HG03135 (cell line): ENCODE measurements at regions not wholly inside any gene's neighbourhood (a gene's known extent, or its start where the extent isn't known, plus 50 kb on each side); places are given as distances from the start of the nearest gene placed in this dataset.

Experiments used
- ATAC-seq: cut with Tn5 transposase; IDR thresholded peaks from one replicate; pipeline ENCODE4 v1.9.1; 2021; ENCODE audit warnings: mild to moderate bottlenecking, moderate library complexity; ENCODE audit not compliant: unreplicated experiment

DNA sequence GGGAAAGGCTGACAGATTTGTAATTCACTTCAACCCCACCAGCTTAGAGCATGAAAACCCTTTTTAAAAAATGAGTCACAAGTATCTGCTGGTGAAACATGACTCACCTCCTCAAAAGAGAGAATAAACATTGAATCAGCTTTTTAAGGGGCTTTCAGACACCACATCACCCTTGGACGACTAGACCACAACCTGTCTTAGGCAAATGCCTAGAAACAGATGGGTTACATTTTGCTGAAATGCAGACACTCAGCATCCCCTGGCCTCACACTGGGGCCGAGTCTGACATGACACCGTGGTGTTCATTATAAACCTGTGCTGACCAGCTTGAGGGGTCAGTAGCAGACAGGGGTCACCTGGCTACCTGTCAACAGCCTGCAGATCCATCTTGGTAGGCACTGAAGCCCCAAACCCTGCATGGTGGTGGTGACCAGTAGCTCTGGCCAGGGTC, 175.3 kb upstream of the CST7 start:
- no peak for ATAC-seq

DNA sequence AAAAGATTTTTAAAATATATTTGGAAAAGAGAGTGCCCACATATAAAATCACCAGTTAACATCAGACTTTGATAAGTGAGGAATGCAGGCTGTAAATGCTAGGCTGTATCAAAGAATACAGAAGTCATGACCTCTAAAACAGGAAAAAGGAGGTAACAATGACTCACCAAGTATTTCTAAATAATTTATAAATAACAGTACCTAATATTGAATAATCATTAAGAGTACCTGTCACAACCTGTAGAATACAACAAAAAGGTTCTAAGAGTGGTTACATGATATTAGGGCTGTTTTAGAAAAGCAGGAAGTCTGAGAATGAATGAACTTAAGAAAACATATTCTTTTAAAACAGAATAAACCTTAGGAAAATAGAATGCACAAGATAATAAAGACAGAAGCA, 173.1 kb upstream of the CST7 start:
- ATAC-seq, result no peak

DNA sequence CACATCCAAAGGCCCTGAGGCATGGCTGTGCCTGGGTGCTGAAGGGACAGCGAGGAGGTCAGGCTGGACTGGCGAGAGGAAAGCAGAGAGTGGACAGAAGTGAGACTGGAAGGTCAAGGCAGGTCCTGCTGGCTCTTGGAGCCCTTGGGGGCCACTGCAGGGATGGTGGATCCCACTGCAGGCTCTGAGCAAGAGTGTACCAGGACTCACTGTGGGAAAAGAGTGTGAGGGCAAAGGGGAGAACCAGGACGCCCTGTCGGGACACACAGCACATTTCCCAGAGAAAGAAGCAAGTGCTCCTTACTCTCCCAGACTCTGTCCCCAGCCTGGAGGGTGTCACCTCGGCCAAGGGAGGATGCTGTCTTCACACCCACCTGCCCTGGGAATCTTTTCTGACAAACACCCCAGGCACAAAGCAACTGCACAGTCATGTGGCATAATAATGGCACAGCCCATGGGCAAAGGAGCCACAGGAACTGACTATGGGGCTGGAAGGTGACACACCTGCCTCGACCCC, 172.3 kb upstream of the CST7 start:
- ATAC-seq, result no peak

DNA sequence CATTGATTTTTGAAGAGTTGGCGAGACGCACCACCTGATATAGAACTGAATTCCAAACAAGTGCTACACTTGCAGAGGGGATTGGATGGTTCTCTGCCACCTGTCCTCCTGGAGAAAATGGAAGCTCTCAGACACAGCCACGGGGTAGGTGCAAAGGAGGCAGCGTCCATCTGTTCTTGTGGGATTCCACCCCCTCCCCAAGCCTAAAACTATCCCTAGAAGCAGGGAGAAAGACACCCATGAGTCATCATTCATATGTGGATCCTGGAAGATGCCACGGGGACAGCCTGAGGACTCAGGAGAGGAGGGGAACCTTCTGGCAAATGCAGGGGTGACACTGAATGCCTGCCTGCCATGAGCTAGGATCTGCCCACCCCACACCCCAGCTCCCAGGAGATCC, 171.3 kb upstream of the CST7 start:
- ATAC-seq, result no peak

DNA sequence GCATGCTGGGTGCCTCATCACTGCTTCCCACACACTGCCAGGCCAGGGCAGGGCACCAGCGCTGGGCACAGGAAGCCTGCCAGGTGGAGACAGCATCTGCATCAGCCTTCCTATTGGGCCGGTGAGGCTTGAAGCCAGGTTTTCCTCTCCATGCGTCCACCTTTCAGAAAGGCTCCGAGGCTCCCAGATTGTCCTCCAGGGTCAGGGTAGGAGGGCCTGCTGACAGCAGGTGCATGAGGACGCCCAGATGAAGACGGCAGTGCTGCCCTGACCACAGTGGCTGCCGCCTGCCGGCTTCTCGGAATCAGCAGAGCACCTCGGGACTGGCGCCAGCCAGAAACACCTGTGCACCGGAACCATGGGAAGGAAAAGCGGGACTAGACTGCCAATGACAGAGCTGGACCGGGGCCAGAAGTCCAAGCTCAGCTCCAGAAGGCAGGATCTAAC, 170.5 kb upstream of the CST7 start:
- no peak for ATAC-seq

DNA sequence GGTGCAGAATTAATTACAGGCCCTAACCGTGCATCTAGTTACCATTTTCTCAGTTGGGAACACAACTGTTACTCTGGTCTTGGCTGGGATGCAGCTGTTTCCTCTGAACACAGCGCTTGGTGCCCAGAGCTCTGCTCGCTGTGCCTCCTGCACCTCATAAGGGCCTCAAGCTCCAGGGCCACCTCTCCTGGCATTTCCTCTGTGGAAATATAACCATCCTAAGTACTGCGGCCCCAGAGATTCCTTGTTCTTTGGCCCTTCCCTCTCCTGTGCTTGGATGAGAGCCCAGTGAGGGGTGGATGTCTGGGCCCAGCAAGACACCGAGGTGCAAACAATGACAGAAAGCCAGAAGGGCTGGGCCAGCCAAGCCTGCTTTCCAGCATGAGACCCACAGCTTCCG, 169.9 kb upstream of the CST7 start:
- ATAC-seq, result no peak

DNA sequence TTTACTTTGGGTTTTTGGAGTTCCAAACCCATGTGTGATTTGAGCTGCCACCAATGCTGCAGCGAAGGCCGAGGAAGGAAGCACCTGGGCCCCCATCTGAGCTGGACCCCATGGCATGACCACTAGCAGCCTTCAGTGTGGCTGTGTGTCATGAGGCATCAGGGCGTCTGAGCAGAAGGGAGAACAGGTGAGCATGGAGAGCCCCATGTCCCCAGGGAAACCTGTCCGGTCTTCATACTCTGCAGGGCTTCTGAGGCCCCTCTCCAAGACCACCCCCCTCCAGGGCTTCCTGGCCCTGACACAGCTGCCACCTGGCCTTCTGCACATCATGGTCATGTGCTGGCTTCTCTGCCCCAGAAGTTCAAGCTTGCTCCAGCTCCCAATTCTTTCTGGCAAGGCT, 169.1 kb upstream of the CST7 start:
- no peak for ATAC-seq

DNA sequence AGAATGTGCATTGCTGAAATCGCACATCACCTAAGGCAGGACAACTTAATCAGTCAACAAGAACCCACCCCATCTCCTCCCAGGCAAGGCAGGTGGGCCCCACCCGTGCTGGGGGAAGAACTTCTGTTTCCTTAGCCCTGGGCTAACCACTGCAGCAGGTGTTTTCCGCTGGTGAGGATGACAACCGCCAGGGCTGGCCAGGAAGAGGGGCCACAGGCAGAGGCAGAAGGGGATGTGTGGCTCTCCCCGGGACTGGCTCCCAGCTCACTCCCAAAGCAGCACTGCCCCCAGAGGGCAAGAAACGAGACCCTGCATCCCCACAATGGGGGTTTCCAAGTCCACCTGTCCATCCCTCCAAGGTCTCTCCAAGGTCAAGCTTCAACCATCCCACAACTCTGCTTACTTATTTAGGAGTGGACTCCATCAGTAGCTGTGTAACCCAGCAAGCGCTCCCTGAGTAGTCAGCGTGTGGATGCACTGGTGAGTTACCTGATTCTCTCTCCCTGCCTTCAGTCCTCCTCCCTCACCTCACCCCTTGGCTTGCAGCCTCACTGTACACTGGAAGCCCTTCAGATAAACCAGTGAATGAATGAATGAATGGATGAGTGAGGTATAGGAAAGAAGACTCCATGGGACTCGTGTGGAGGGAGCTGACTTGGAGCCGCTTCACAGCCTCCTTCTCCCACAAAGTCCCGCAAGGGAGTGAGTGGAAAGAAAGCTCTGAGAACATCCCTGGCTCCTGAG, 168.2 kb upstream of the CST7 start:
- ATAC-seq, result no peak

DNA sequence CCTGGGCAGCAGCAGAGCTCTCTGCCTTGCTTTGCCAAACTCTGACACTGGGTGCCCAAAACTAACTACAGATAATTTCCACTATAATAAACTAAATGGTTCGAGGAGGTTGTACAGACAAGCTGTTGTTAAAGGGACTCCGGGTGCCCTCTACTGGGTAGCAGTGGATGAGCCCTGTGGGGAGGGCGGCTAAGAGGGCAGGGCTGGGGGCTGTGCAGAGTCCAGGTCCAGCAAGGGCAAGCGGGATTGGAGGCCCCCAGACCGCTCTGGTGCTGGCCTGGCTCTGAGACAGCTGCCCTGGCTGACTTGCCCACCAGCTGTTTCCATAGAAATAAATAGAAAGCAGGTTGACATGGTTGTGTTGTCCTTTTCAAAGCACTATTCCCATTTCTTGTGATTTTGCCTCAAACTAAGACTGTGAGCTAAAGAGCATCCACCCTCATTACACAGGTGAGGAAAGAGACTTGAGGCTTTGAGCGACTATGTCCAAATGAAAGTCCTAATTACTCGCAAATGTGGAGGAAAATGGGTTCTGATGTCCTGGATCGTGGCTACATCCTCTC, 167.6 kb upstream of the CST7 start:
- ATAC-seq, result no peak

DNA sequence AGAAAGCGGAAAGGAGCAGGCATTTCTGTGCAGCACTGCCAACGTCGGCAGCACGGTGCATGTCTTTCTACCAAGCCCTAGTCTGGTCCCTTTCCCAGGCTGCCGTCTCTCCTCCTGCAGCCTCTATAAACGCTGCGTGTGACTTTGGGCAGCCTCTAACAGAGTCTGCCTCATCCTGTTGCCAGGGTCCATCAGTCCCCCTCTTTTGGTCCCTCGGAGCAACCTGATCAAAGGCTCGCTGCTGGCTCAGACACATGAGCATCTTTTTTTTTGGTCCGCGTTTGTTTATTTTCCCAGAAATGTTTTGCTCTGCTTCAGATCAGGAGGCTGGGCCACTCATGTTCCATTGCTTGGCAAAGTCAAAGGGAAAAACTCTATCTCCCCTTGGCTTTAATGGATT, 166.8 kb upstream of the CST7 start:
- no peak for ATAC-seq

DNA sequence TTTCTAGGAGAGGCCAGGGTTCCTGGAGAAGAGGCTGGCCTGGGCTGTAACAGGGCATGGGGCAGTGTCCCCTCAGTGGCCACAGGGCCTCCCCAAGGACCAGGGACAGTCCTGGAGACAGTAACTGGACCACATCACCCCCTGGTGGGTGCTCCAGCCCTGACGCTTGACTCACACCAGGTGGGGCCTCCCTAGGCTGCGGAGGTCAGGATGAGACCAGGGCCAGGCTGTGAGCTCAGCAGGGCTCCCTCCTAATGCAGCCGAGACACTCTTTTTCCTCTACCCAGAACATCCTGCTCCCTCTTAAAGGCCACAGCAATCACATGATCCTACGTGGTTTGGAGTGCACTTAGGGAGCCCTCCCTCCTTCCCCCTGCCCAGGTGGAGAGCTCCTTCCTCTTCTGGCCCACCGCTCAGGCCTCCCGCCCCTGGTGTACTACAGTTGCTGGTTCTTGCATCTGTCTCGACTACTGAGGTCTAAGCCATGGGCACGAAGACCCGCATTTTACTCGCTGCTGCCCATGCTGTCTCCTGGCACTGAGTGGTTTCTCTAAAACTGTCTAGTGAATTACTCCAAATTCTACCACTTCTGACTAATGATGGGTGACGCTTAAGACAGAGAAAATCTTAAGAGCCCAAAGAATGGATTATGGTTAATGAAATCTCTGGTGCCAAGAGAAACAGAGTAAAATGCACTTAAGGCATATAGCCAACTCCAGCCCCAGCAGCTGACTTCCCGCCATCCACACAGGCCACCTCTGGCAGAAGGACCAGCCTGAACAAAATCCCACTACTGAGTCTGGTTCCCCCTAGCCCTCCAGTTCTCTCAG, 166.1 kb upstream of the CST7 start:
- no peak for ATAC-seq

DNA sequence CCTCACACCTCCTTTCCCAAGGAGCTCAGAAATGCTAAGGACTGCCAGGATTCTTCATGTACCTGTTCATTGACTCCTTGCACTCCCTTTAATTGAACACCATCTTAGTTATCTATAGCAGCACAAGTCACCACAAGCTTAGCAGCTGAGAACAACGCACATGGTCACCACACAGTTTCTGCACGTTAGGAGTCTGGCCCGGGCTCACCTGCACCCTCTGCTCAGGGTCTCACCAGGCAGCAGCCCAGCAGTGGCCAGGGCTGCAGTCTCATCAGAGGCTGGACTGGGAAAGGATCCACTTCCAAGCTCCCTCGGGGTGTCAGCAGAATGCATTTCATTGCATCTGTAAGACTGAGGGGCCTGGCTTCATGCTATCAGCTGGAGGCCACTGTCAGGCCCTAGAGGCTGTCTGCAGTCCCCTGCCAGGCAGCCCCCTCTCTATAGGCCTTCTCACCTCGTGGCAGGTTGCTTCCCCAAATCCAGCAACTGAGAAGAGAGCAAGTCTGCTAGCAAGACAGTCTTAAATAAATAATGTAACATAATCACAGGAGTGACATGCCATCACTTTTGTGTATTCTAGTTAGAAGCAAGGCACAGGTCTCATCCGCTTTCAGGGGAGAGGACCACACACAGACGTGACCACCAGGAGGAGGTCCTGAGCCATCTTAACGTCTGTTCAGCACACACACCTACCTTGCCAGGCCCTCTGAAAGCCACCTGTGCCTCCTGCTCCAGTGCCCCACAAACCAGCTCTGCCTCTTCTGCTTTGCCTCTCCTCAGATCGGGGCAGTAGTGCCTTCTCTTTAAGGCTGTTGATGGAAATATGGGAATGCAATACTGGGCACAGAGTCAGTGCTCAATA, 165.2 kb upstream of the CST7 start:
- ATAC-seq, result no peak

DNA sequence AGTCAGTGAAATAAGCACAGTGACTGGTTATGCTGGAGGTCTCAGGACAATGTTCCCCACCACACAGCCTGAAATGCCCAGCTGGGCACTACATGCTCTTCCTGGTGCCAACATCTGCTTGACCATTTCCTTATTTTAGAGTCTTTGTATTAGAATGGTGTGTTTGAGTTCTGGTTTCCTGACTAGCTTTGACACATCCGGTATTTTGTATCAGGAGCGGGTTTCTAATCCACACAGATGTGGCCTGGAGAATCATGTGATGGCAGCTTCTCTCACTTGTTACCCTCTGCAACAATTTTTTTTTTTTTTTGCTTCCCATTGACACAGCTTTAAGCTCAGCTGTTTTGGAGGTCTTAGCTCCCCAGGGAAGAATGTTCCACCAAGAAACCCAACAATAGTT, 164.5 kb upstream of the CST7 start:
- ATAC-seq, result no peak

DNA sequence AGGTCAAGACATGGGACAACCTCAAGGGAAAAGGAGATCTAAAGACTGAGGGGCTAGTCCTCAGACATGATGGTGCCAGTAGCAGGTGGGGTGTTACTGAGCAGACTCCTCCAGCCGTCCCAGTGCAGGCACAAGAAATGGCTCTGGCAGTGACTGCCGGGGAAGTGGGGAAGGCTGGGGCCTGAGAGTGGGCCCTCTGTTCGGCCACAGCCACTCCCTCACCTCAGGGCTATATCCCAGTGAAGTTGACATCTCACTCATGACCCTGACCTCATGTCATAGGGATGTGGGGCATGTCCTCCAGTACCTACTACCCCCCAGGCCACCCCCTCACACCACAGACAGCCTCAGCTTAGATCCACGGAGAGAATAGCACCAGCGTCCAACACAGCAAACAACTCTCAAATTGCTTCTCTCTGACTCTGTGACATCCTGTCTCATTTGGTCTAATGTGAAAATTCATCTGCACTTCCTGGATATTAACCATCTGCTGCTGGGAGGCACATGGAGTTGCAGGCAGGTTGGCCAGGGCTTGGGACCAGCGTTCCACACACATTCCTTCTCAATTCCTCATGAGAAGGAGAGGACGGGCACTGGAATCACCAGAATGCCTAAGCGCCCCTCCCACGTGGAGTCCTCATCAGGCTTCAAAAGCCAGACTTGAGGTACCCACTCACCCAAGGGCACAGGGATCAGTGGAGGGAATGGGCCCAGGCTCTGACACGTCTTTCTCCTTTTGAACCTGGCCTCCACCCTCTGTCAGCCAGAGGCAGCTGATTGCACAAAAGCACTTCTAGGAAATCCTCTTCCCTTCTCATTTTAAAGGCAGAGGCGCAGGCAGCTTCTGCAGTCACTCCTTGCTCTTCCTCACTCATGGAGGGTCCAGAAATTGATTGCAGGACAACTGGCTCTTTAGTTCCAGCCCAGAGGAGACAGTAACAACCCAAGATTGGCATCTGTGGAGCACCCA, 163.6 kb upstream of the CST7 start:
- no peak for ATAC-seq

DNA sequence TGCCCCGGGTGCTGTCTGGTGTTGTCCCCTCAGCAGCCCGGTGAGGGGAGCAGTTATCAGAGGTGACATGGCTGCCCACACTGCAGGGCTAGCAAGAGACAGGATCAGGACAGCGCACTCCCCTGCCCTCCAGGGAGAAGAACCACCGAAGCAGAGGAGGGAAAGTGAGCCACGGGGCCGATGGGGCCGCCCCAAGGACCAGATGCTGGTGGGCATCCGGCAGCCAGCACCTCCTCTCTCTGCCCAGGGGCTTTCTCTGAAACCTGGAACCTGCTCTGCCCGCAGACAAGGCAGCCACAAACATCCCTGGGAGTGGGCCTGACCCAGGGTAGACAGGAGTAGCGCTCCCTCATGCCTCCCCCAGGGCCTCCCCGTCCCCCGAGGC, 163.0 kb upstream of the CST7 start:
- no peak for ATAC-seq

DNA sequence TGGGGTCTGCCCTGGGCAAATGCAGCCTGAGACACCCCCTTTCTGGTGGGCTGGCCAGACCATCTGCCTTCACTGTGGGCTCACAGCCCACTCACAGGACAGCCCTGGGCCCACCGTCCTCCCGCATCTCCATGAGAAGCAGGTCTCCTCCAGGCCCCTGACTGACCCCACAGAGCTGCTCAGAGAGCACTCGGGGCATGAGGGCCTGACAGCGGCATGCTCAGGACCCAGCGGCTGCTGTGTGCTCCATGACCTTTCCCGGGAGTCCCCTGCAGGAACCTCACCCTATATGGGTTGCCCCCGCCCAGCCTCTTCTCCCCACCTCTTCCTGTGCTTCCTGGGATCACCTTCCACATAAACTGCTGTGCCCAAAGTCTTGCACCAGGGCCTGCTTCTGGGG, 162.4 kb upstream of the CST7 start:
- ATAC-seq, result no peak

DNA sequence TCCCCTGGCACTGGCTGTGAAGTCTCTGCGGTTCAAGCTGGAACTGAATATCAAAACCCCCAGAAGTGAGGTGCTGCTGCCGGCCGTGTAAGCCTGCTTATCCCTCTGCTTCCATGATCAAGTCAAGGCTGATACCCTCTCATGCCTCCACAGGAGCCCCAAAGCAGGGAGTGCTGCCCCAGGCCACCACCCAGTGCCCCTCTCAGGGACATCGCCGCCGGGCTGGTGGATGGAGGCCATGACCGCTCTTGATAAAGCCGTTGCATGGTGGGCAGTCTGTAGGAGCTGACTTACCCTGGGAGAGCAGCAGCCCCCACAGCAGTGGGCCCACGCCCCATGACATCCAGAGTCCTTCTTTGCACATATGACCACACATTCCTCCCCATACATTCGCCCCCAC, 162.0 kb upstream of the CST7 start:
- ATAC-seq, result no peak

DNA sequence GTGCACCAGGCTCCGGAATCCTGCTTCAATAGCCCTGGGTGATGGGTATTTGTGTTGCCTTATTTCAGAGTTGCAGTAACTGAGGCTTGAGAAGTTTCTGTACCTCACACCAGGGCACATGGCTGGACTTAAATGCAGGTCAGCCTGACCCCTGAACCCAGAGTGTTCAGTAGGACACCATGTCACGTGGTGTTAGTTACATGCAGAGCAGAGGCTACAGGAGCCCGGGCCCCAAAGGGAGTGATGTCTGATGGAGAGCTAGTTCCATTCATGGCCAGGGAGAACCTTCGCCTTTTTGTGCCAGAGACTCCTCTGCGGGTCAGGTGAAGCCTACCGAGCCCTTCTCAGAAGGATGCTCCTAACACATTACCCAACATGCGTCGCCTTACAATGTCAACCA, 161.4 kb upstream of the CST7 start:
- no peak for ATAC-seq

DNA sequence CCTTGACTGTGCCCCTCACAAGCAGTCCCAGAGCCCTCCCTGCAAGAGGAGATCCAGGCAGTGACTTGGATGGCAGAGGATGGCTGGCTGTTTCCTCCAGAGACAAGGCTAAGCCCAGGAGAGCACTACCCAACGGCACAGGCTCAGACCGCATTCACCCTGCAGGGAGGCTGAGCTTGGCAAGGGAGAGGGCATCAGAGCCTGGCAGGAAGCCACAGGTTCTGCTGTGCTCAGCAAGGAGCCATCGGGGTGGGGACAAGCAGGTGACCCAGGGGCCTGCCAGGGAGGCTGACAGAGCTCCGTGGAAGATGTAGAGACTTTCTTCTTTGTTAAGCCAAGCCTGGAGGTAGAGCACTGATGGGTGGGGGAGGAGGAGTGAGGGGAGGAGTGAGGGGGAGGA, 159.2 kb upstream of the CST7 start:
- ATAC-seq, result no peak
